Hematopoietic multipotent progenitor cell treated with erythropoietin and hydrocortisone succinate and interleukin-3 and kit ligand, for 8 days (in vitro differentiated cells): ENCODE measurements at regions not wholly inside any gene's neighbourhood (a gene's known extent, or its start where the extent isn't known, plus 50 kb on each side); places are given as distances from the start of the nearest gene placed in this dataset.

Experiments used
- DNase-seq: peaks from one replicate; pipeline ENCODE4 v3.0.0-alpha.2; 2015

DNA sequence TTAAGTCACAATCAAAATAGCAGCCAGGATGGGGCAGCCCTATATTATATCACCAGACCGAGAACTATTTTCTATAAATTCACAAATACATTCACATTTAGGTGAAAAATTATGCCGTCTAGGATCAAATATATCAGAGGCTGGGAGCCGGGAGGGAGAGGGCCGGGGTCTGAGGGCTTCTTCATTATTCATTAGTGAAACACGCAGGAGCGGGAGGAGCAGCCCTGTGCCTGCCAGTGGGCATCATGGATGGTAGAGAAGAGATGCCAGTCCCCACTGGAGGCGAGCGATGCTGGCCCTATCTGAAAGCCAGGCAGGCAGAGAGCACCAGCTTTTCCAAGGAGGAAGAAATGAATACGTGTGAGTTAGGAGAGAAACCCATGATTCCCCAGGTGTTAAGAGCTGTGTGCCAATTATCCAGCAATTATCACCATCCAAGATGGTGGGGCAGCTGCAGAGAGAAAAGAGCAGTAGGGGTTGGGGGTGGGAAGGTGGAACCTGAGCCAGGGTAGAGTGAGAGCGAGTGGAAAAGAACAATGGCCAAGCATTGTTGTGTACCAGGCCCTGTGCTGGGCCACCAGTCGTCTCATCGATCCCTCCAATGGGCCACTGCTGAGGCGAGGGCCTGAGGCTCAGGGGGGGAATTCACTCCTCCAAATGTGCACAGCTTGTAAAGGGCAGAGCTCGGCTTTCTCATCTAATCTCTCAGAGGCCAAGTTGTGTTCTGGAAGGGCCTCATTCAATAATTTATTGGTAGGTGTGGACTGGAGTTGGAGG lies 261.3 kb upstream of the TLE3 start:
- no peak for DNase-seq

GRCh38 chr15:70358011-70358819 lies 260.5 kb upstream of the TLE3 start:
- no peak for DNase-seq

GRCh38 chr15:70357453-70357852 lies 259.7 kb upstream of the TLE3 start:
- no peak for DNase-seq

- no peak for DNase-seq
Observed at GRCh38 chr15:70356919-70357318, 259.2 kb upstream of the TLE3 start.

DNA sequence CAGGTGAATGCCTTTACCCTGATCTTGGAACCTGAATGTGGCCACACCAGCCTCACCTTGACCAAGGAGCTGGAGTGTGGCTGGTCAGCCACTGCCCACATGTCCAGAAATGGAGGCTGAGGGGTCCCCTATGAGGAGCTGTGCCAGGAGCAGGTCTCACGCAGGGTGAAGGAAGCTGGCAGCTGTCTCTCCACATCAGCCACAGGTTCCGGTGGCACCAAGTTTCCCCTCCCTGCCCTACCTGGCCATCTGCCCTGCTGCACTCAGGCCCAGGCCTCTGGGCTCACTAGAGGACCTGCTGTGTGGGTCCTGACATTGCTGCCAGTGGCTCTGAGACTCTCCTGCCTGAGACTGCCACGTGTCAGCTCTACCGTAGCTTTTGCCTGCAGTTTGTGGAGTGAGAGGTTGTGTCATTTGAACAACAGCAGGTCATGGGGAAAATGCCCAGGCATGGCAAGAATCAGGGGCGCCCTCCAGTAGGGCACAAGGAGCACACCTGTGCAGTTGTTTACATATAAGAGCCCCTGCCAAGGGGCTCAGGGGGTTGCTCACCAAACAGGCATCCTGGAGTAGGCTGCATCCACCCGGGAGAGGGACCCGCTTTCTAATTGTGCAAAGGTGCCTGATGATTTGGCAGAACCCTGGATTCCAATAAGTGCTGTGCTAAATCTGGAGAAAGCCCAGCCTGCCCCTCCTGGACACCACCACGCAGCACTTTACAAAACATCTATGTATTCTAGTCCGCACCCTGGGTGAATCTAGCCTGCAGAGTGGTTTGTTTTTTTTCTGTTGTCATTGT lies 258.5 kb upstream of the TLE3 start:
- DNase-seq, result no peak

DNA sequence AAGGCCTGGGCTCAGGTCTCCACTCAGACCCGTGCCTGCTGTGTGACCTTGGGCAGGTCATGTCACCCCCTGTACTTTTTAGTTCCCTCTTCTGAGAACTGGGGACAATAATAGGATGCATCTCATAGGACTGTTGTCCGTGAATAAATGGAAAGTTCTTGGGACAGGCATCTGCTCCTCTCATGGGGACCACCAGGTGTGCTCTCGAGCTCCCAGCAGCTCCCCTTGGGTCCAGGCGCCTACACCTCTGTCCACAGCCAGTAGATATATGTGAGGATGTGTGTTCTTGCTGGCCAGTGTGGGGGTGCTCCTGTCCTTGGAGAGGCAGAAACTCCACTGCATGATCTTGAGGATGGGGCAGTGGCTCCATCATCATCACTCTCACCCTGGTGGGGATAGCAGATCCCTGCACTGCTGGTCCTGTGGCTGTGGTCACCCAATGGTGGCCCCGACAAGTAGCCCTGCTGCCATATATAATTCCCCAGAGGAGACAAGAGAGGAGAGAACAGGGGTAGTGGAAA lies 257.6 kb upstream of the TLE3 start:
- no peak for DNase-seq

DNA sequence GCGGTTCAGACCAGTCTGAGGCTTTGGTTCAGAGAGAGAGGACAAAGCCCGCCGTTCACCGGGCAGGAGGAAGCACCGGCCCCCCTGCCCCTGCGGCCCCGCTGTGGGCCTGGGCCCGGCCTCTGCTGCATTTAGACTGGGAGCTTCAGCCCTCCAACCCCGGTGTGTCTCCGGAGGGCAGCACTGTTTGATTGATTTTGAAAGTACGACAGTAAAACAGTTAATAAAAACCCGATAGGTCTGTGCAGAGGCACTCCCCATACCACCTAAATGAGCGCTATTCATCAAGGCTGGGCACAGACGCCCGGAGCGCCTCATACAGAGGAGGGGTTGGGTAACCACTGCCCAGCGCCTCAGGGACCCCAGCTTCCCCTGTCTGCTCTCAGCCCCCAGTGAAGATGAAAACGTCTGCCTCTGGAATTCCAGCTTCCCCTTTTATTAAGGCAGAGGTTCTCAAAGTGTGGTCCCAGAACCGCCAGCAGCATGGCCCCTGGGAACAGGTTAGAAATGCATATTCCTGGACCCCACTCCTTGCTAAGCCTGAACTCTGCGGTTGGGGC lies 256.7 kb upstream of the TLE3 start:
- no peak for DNase-seq

GRCh38 chr15:70353606-70354345 lies 256.1 kb upstream of the TLE3 start:
- no peak for DNase-seq

GRCh38 chr15:70351941-70352774 lies 254.4 kb upstream of the TLE3 start:
- DNase-seq, result no peak

- DNase-seq, result no peak
Observed at GRCh38 chr15:70351391-70351790, 253.7 kb upstream of the TLE3 start.

- peak; percentile 2 for DNase-seq
Observed at GRCh38 chr15:70348581-70349344, 251.0 kb upstream of the TLE3 start.

DNA sequence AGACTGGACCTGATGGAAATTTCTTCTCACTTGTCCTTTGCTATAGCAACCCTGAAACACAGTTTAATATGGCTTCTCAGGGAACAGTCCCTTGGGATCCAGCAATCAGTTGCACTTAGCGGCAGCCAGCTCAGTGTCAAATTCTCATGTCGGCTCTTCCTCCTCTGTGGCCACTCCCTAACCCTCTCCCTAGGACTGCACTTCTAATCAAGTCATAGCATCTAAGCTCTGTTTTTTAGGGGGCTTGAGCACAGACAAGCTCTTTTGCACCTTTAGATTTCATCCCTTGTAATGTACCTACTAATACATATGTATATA lies 250.5 kb upstream of the TLE3 start:
- DNase-seq, result no peak

GRCh38 chr15:70347321-70348225 lies 249.9 kb upstream of the TLE3 start:
- no peak for DNase-seq

DNA sequence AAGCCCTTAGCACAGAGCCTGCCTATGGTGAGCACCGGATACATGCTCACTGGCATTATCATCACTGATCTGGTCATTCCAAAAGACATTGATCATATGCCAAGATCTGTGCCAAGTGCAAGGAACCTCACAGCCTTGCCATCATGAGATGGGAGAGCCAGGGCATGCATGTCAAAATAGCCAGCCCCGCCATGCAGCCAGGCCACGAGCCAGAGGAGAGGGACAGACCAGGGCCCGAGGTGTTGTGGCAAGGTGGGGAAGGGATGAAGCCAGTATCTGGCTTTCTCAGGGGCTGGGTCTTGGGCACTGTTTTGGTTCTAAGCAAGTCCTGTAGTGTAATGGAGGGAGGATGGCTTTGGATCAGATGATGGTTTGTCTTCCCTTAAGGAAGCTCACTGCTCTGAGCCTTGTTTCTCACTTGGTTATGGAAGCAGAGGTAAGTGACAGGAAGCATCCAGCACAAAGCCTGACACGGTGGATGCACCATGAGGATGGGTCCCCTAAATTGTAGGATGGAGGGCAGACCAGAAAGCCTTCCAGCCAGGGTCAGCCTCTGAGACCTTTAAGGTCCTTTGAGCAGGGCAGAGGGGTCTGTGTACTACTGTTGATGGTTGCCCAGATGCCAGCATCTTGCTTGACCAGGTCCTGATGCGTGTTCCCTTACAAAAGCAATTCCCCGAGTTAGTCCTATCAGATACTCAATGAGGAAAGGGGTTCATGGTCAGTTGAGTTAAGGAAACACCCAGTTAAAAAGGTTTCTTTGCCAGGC lies 247.7 kb upstream of the TLE3 start:
- no peak for DNase-seq

DNA sequence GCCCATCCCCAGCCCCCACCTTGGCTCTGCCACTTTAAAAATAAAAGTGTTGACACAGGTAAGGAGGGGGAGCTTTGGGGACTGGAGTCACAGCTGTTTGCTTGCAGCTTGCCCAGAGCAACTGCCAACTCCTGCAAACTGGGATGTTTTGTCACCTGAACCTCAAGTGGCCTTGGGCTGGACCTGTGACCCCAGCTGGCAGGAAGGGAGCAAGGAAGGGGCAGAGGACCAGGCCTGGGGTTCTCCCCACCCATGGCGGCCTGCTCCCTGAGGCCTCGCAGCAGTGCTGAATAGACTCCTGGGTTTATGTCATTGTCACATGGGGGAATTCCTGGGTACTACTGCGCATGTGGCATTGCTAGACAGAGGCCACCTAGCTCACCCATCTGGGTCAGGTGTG lies 246.9 kb upstream of the TLE3 start:
- no peak for DNase-seq

DNA sequence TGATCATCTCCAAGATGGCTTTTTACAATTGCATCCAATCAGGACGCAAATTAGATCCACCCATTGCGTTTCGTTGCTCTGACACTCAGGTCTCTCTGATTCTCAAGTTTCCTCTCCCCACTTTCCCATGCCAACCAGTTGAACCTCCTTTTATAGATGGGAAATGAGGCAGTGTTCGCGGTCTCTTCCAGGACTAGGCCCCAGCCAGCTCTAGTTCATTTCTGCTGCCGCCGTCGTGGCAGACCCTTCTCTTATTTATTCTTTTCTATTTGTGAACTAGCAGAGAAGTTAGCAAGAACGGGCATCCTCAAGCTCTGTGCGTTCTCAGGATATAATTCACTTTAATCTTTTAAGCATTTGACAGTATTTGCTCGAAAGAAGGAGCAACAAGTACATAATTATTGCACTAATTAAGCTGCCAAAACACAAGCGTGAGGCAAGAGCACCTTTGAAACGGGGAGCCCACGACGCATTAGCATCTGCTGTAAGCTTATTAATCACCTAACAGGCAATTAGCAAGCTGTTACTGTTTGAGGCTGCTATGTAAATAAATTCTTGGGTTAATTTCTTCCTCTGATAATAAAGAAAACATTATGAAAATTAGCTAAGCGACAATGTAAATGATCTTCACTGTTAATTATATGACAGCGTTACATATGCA lies 246.4 kb upstream of the TLE3 start:
- DNase-seq, result no peak

- DNase-seq, result no peak
Observed at GRCh38 chr15:70342554-70343548, 245.1 kb upstream of the TLE3 start.
